ENCODE measurements at regions not wholly inside any gene's neighbourhood (a gene's known extent, or its start where the extent isn't known, plus 50 kb on each side); places are given as distances from the start of the nearest gene placed in this dataset.

- DNase-seq (ENCODE audit: low read depth, low spot score) (no peak), FAIRE-seq (no peak)
- Histone ChIP-seq H3K9ac (ENCODE audit: control insufficient read depth, extremely low read depth, insufficient read depth, low read length) (no peak overlapping the region), H3K9me3 (ENCODE audit: control insufficient read depth, low read depth, low read length) (no peaks in the 10 kb centered on the region), H3K27me3 (ENCODE audit: control insufficient read depth, extremely low read depth, insufficient read depth, low read length) (no peaks in the 10 kb centered on the region), H3K9me1 (ENCODE audit: control insufficient read depth, extremely low read depth, insufficient read depth, low read length) (no peaks in the 10 kb centered on the region), H4K20me1 (ENCODE audit: control insufficient read depth, extremely low read depth, insufficient read depth, low read length) (no peaks in the 10 kb centered on the region), H2AFZ (ENCODE audit: control insufficient read depth, low read length) (no peak overlapping the region), H3K36me3 (ENCODE audit: control insufficient read depth in 2 of 2, extremely low read depth in 1 of 2, insufficient read depth in 2 of 2, low read length in 2 of 2) (no peaks in the 10 kb centered on the region), H3K4me2 (ENCODE audit: control insufficient read depth, extremely low read depth, insufficient read depth, low read depth, low read length) (no peak overlapping the region), H3K4me1 (ENCODE audit: control insufficient read depth, extremely low read depth, insufficient read depth, low read length) (no peaks in the 10 kb centered on the region), H3K27ac (ENCODE audit: control insufficient read depth, insufficient read depth, low read length) (no peak overlapping the region), H3K79me2 (ENCODE audit: control insufficient read depth, insufficient read depth, low read length) (no peaks in the 10 kb centered on the region), H3K4me3 (ENCODE audit: control insufficient read depth in 2 of 3, extremely low read depth in 1 of 3, insufficient read depth in 2 of 3, low read depth in 1 of 3, low read length in 3 of 3) (no peak overlapping the region)
- dilution Hi-C loops (cut with MboI; ENCODE audit: extremely low pct_ligation_motif_present, low sequenced_read_pairs): no loop called here
- TF ChIP-seq, protein P1, sequence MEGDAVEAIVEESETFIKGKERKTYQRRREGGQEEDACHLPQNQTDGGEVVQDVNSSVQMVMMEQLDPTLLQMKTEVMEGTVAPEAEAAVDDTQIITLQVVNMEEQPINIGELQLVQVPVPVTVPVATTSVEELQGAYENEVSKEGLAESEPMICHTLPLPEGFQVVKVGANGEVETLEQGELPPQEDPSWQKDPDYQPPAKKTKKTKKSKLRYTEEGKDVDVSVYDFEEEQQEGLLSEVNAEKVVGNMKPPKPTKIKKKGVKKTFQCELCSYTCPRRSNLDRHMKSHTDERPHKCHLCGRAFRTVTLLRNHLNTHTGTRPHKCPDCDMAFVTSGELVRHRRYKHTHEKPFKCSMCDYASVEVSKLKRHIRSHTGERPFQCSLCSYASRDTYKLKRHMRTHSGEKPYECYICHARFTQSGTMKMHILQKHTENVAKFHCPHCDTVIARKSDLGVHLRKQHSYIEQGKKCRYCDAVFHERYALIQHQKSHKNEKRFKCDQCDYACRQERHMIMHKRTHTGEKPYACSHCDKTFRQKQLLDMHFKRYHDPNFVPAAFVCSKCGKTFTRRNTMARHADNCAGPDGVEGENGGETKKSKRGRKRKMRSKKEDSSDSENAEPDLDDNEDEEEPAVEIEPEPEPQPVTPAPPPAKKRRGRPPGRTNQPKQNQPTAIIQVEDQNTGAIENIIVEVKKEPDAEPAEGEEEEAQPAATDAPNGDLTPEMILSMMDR (optimal IDR thresholded peaks at IDR 0.05 in 1 of 3, IDR thresholded peaks at IDR 0.05 in 1 of 3, conservative IDR thresholded peaks at IDR 0.05 in 1 of 3; ENCODE audit: extremely low read depth in 1 of 3, insufficient read depth in 2 of 3, low read length in 3 of 3): no peak
- TF ChIP-seq EZH2 (IDR thresholded peaks at IDR 0.05; ENCODE audit: low read length): no peak
These were observed 1606.2 kb upstream of the NUDT12 start for GRCh38 chr5:105168806-105169205.

DNA sequence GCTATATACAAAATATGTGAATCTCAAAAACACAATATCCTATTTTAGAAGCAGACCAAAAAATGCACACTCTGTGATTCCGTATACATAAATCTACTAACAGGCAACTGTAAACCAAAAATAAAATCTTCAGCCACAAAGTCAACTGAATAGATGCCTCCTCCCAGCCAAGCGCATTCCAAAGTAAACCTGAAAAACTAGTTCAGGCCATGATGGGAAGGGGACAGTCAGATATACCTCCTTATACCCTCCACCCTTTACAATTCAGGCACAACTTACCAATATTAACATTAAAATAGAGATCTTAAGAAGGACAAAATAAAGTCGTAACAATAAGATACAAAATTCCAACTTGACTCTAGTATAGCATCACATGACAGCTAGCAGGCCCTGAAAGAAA is 1604.5 kb upstream of the NUDT12 start:
- H3K27me3 ChIP-seq (ENCODE audit: control insufficient read depth, extremely low read depth, insufficient read depth, low read length): no peaks in the 10 kb centered on the region

More for the DNA sequence above, 1604.5 kb upstream of the NUDT12 start:
- Histone ChIP-seq H4K20me1 (ENCODE audit: control insufficient read depth, extremely low read depth, insufficient read depth, low read length) (no peaks in the 10 kb centered on the region), H3K9me3 (ENCODE audit: control insufficient read depth, low read depth, low read length) (no peaks in the 10 kb centered on the region), H3K79me2 (ENCODE audit: control insufficient read depth, insufficient read depth, low read length) (no peaks in the 10 kb centered on the region), H3K4me1 (ENCODE audit: control insufficient read depth, extremely low read depth, insufficient read depth, low read length) (no peaks in the 10 kb centered on the region), H2AFZ (ENCODE audit: control insufficient read depth, low read length) (no peak overlapping the region), H3K36me3 (ENCODE audit: control insufficient read depth in 2 of 2, extremely low read depth in 1 of 2, insufficient read depth in 2 of 2, low read length in 2 of 2) (no peaks in the 10 kb centered on the region), H3K9me1 (ENCODE audit: control insufficient read depth, extremely low read depth, insufficient read depth, low read length) (no peaks in the 10 kb centered on the region), H3K27ac (ENCODE audit: control insufficient read depth, insufficient read depth, low read length) (no peak overlapping the region), H3K9ac (ENCODE audit: control insufficient read depth, extremely low read depth, insufficient read depth, low read length) (no peak overlapping the region), H3K4me3 (ENCODE audit: control insufficient read depth in 2 of 3, extremely low read depth in 1 of 3, insufficient read depth in 2 of 3, low read depth in 1 of 3, low read length in 3 of 3) (no peak overlapping the region), H3K4me2 (ENCODE audit: control insufficient read depth, extremely low read depth, insufficient read depth, low read depth, low read length) (no peak overlapping the region)
- FAIRE-seq (no peak), DNase-seq (ENCODE audit: low read depth, low spot score) (no peak)
- dilution Hi-C loops (cut with MboI; ENCODE audit: extremely low pct_ligation_motif_present, low sequenced_read_pairs): no loop called here
- TF ChIP-seq, protein P1 (optimal IDR thresholded peaks at IDR 0.05 in 1 of 3, IDR thresholded peaks at IDR 0.05 in 1 of 3, conservative IDR thresholded peaks at IDR 0.05 in 1 of 3; ENCODE audit: extremely low read depth in 1 of 3, insufficient read depth in 2 of 3, low read length in 3 of 3): no peak
- no peak for TF ChIP-seq EZH2 (IDR thresholded peaks at IDR 0.05; ENCODE audit: low read length)
